HG03139 (cell line): ENCODE measurements at regions not wholly inside any gene's neighbourhood (a gene's known extent, or its start where the extent isn't known, plus 50 kb on each side); places are given as distances from the start of the nearest gene placed in this dataset.

Experiments
- ATAC-seq: cut with Tn5 transposase; IDR thresholded peaks from one replicate; pipeline ENCODE4 v1.9.1; 2021; ENCODE audit not compliant: unreplicated experiment

DNA sequence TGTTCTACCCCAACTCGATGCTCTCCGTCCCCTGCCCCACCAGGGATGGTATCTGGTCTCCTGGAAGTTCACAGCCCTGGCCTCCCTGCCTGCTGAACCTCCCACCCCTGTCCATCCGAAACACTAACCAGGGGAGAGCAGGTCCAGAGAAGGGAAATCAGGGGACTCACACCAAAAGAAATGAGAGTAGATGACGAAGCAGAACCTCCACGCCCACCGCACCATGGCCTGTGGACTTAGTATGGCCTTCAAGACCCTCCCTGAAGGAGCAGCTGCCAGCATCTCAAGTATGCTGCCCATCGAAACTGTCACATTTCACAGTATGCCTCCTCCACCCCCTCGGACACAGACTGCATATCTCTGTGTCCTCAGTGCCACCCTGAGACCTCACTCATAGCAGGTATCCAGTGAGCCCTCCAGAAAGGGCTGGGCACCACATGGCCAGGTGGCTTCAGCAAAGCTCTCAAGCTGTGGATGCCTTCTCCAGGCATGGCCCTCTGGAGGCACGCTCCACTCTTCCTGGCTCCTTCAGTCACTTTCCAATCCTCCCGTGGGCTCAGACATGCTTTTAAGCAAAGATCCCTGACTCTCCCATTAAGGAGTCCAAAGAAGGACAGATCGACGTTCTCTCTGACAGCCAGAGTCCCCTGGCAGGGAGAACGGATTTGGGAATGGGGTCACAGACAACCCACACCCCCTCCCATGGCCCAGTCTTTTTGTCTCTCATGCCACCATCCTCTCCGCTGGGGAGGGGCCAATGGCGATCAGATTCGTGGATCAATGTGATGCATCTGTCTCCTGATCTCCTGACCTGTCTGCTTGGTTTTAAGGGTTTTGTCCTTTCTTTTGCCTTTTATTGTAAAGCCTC lies 158.4 kb downstream of the ANKRD60 start:
- ATAC-seq, result no peak

DNA sequence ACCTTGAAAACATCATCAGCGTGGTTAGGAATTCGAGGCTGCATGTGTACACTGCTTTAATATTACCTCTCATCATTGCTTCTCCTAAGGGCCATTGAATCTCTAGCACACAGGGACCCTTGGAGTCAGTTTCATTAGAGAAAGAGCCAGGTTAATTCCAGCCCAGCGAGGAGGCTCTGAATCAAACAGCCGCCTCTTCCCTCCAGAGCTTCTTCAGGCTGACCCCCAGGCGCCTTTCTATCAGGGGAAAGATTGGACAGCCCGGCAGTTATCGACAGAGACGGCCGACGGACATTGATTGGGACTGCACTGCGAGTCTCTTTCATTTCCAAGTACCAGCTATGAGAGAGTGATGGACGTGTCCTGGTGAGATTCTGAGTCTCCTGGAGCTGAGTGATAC lies 159.2 kb downstream of the ANKRD60 start:
- no peak for ATAC-seq

DNA sequence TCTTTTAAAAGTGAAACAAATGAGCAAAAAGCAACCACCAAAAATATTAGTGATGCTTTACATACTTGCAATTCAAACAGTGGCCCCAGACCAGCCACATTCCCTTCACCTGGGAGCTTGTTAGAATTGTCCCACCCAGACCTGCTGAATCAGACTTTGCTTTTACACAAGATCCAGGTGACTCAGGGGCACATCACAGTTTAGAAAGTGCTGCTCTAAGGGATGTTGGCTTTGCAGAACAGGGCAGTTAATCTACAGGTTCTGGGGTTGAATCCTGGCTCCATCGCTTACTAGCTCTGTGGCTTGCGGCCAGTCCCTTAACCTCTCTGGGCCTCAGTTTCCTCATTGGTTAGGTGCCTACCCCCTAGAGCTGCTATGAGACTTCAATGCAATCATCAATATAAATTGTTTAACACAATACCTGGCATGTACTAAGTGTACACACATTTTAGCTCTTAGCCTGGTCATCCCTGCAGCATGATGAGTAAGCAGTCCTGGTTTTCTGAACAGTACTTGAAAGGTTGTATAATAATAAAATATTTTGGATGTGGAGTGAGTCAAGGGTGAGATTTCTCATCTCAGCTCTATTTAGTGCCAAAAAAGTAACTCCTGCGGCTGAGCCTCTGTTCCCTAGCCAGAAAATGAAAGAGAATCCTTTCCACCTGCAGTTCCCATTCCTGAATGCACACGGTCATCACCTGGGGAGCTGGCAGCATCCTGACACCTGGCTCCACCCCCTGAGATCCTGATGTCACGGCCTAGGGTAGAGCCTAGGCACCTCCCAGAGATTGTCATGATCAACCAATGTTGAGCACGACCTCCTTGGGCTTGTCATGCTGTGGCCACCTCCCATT lies 162.7 kb downstream of the ANKRD60 start:
- no peak for ATAC-seq

DNA sequence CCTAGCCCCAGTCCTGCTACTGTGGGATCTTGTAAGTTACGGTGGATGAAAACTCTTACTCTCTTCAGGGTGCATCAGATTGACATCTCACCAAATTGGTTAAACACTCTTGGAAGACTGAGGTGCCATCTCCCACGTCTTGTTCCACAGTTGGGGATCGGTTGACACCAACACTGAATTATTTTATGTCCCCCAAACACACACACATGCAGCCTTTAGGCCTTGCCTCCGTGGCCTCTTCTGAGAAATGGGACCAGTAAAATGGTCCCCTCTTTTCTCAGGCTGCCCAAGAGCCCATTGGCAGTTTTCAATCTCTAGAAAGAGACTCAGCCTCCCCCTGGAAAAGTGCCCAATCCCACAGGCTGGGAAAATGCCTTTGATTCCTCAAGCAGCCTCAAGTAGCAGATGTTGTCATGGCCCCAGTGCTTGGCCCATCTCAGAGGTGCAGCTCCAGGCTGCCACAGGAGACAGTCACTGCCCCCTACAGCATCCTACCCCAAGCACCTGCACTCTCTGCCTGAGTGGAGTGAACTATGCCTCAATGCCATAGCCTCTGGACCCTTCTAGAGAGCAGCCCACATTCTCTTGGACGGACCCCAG lies 163.9 kb downstream of the ANKRD60 start:
- ATAC-seq, result no peak

DNA sequence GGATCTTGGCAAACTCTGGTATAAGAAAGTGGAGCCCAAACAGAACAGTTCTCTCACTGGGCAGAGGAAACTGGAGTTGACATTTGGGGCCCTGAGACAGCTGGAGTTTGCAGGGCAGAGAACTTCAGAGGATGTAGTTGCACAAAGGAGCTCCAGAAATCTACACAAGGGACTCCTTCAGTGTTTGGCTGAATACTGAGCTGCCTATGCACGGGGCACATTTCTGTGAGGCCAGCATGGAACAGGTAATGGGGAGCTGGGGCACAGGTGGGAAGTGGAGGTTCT lies 169.3 kb downstream of the ANKRD60 start:
- ATAC-seq, result no peak

DNA sequence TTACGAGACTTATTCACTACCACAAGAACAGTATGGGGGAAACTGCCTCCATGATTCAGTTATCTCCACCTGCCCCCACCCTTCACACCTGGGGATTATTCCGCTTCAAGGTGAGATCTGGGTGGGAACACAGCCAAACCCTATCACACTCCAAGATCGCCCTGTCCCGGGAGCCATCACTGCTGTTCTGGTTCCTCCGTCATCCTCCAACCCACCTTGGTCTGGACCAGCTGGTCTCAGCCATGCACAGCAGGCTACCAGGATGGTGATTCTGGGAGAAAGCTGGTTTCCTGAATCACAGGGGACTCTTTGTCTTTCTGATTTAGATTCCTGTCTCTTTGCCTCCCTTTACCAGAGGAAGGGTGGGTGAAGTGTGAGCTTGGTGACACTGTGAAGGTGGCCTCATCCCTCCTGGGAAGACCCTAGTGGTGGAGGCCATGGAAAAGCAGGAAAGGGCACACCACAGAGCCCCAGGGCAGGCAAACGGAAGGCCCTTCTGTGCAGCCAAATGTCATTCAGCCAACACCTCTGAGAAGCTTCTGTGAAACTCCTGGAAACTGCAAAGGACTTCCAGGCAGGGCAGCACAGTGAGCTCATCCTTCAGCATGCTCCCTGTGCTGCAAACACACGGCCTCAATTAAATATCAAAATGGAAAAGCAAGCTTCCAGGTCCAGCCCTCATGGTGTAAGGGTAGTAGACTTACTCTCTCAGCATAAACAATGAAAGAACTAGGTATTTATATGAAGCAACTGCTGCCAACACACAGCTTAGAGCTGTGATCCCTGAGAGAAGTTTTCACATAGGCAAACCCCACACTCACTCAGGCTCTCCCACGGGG lies 169.8 kb downstream of the ANKRD60 start:
- no peak for ATAC-seq

DNA sequence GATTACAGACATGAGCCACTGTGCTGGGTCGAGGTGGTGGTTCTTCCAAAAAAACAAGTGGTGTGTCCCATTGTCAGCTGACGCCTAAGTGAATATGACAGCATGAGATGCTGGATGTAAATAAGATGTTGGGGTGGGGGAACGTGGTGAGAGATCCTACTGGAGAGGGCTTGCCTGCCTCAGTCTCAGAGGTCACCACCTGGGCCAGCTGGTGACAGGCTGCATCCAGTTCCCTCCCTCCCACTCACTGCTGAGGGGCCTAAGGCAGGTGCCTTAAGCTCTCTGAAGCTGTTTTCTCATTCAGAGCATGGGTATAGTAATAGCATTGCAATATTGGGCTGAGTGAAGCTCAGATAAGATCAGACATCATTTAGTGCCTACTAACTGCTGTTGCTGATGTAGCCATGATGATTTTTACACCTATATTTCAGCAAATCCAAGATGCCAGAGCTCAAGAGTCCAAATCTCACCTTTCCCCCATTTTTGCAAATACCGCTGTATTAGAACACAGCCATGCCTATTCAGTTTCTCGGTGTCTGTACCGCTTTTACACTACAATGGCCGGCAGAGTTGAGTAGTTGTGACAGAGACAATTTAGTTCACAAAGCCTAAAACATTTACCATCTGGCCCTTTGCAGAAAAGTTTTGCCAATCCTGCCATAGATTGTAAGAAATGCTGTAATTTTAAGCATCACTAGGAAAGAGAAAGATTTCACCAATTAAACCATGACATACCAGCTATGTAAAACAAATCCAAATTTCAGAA lies 171.3 kb downstream of the ANKRD60 start:
- ATAC-seq, result no peak

DNA sequence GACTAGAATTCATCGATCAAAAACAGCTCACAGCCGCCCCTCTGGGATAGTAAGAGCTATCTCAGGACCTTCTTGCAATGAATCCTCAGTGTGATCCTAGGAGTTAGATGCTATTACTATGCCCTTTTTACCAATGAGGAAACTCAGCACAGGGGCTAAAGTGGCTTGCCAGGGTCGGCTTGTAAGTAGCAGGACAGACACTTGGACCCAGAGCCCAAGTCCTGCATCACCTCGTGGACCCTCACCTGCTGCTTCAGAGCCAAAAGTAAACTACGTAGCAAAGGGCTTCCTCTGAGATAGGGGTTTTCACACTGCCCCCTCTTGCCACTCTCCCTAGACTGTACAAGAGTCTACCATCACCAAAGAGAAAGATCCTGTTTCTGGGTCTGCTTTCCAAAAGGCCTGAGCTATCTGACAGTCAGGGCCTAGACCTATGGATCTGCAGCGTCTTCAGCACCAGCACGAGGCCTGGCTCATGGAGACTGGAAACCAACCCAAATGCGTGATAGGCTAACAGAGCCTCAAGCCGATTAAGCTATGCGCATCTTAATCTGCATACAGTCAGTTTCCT lies 172.3 kb downstream of the ANKRD60 start:
- no peak for ATAC-seq

DNA sequence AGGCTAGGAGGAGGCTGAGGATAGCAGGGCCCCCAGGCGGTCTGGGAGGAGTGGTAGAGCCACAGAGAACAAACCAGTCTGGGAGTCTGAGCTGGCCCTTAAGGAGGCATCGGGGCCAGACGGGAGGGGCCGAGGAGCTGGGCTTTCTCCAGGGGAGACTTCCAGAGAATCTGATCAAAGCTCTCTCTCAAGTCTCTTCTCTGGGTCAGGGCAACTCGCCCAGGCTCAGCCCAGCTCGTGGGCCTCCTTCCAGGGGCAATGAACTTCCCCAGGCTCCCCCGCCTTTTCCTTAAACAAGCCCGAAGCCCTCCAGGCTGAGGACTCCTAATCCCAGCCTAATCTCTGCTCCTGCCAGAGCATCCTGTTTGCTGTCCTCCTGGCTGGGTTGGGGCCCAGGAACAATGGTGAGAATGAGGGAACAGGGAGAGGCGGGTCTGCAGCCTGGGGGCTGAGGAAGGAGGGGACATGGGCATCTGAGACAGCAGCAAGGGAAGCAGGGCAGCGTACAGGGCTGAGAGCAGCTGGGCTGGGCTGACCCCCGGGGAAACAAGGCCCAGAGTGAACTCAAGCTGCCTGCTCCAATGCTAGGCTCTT lies 173.6 kb downstream of the ANKRD60 start:
- no peak for ATAC-seq

DNA sequence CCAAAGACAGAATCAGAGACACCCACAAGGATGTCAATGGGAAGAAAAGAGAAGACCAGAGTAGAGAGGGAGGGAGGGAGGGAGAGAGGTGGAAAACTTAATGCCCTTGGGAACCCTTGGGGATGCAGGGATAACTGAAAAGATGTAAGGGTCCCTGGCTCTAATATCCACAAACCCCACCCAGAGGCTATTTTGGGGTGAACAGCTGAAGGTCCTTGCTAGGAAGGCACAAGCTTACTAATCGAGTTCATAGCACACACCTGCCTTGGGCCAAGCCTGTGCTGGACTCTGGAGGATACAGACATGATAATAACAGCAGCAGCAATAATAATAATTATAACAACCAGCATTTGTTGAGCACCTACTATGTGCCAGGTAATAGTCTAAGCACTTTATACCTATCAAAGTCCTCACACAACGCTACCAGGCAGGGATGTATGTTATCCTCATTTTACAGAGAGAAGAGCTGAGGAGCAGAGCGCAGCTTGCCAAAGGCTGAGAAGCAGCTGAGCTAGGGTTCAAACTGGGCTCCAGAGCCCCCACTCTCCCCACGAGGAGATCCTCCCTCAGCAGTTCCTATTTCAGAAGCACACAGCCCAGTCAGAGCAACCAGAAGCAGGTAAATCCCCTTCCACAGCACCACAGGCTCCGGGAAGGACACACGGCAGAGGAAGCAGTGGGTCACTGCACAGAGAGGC lies 174.2 kb downstream of the ANKRD60 start:
- no peak for ATAC-seq

DNA sequence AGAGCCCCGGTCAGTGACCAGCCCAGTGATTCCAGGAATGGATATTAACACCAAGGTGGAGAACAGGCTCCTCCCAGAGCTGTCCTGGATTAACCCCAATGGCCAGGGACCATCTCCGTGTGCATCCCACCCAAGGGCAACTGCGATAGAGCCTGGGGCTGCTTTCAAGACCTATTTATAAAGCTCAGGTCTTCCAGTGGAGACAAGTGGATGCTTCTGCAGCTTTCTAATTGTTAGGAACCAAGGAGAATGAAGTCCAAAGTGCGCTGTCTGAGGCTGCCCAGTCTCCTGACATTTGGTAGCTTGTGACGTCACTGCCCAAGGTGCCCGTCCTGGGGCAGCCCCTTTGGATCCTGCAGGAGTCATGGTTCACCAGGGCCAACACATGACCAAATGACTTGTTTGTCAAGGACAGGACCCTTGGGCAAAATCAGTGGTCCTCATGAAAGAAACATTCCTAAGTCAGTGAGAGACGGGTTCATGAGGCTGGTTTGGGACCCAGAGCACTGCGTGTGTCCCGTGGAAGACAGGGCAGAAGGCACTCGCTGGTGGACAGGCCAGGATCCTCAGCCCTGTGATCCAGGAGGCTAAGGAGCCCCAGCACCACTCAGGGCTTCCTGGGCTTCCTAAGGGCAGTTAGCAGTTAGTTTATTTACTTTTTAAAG lies 174.9 kb downstream of the ANKRD60 start:
- ATAC-seq, result no peak

DNA sequence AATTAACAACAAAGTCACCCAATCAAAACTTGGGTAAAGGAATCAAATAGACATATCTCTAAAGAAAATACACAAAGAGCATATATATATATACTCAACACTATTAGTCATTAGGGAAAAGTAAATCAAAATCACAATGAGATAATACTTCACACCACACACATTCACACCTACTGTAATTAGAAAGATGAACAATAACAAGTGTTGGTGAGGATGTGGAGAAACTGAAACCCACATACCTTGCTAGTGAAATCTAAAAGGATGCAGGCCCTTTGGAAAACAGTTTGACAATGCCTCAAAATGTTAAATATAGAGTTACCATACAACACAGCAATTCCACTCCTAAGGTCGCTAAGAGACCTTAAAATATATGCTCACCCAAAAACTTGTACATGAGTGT lies 177.1 kb downstream of the ANKRD60 start:
- ATAC-seq, result no peak

DNA sequence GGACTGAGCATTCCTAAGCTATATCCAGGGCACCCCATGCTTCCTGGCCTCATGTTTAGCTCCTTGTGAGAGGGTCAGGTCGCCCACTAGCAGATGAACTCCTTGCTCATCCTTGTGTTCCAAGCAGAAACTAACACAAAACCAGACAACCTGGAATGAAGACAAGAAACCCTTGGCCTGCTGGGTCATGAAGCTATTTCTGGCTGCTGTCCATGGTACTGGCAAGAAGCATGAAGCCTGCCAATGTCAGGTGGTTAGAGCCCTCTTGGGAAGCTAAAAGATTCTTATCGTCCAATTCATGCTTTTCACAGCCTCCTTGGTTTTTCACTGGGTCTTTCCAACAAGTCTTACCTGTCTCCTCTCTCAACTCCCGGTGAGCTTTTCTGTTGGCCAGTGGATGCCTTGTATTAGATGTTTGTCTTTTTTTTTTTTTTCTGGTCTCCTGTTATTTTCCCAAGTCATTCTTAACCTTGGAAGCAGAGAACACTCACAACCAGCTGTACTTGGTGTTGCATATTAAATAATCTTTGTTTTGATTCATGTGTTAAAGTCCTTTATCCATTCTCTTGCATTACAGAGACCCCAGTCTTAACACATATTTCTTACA lies 180.3 kb downstream of the ANKRD60 start:
- ATAC-seq, result no peak

DNA sequence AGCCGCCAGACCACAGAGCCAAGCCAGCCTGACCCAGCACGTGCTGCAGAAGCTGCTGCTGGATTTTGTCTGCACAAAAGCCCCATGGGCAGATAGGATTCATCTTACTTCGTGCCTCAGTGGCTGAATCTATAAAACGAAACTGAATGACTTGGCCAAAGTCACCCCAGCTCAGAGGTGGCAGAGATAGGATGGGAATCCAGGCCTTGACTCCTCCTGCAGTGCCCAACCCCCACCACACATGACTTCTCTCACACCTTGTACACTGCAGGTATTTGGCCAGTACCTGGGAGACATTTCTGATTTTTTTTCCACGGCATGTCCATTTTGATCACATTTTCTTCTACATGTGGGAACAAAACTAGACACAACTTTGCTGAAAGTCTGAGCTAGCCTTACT lies 182.1 kb downstream of the ANKRD60 start:
- ATAC-seq, result no peak

DNA sequence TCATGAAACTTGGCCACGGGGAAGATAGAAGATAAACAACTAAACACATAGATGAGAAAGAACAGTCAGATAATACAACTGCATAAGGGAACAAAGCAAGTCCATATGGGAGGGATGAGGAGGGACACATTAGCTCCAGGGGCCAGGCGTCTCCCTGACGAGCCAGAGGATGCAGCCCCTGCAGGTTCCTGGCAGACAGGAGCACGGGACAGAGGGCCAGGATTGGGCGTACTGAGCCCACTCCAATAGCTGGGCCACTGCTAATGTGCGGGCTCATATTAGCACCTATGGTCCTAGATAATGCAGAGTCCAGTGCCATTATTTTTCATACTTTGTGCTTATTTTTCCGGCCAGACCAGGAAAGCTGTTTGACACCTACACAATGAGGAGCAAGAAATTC lies 182.9 kb downstream of the ANKRD60 start:
- ATAC-seq, result no peak

DNA sequence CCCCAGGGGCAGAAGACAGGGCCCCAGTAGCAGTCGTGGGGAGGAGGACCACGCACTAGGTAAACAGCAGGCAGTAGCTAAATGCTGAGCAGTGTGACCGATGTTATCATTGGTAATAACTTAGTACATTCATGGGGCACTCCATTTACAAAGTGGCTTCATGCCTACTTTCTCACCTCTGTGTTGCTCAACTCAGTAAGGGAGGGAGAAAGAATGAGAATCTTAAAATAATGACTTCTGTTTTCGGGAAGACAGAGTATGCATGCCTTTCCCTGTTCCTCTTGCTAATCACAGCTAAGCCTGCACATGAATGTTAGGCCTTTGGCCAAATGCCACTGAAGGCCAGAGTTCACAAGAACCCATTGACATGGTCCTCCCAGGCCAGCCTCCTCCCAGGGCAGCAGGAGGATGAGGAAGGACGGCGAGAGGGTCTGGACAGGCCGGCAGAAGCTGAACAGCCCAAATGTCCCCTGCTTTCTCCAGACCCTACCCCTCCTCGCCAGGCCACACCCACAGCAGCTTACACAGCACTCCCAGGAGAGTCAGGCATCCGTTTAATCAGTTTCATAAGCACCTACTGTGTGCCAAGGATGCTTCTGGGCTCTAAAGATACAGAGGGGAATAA lies 183.4 kb downstream of the ANKRD60 start:
- no peak for ATAC-seq

DNA sequence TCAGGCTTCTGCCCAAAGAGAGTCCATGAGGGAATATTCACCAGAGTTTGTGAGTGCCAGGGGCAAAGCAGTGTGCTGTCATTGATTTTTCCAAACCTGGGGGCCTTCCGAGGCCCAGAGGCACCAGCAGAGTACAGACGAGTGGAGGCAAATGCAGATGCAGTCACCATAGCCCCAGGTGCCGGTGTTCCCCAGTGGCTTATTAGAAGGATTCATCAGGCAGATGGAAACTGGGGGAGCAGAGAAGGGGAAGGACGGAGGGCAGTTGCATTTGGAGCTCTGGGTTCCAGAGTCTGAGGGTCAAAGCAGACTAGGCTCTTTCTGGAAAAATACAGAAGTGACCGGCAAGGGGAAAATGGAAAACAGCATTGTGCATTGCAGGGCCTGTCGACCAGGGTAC lies 184.2 kb downstream of the ANKRD60 start:
- ATAC-seq, result no peak
